SK-N-SH (cell line): ENCODE measurements at regions not wholly inside any gene's neighbourhood (a gene's known extent, or its start where the extent isn't known, plus 50 kb on each side); places are given as distances from the start of the nearest gene placed in this dataset.

Experiments used
- CTCF ChIA-PET: fragments of 300-600, 350-600 bp; formaldehyde crosslinking; extraction: SDS; loops from one replicate; lab custom pipeline; 2021; lab: Yijun Ruan, JAX
- POLR2A ChIA-PET: fragments of 350-600 bp; sonication (Branson Sonifier 250); formaldehyde crosslinking; extraction: SDS; loops from one replicate; lab custom pipeline; 2020; ENCODE audit warnings: antibody characterized with exemption, inconsistent platforms; lab: Yijun Ruan, JAX
- DNase-seq: peaks from one replicate; pipeline ENCODE4 v3.0.0; 2012
- H2AFZ ChIP-seq: fragments of 200-600 bp; sonication (generic); 2 replicates; pipeline ENCODE4 v1.8.1; 2016; ENCODE audit warnings: antibody characterized with exemption, mild to moderate bottlenecking, low read depth
- H3F3A ChIP-seq: fragments of 200-600 bp; sonication (generic); replicated peaks from 2 replicates; pipeline ENCODE3; 2016; ENCODE audit warnings: antibody characterized with exemption, mild to moderate bottlenecking; ENCODE audit not compliant: insufficient read depth
- H3K27ac ChIP-seq, 2 experiments: fragments of 200-500 bp in 1 of 2; fragments of 200-600 bp in 1 of 2; sonication (Bioruptor generic) in 1 of 2; sonication (generic), shearing (Covaris generic) in 1 of 2; 2 replicates each; pipeline versions ENCODE4 v1.5.1 to v1.6.1; 2014 to 2016; ENCODE audit warnings: low read depth in 2 of 2, inconsistent platforms in 1 of 2, low read length in 1 of 2, mild to moderate bottlenecking in 1 of 2, mixed read lengths in 1 of 2
- H3K27me3 ChIP-seq: fragments of 200-600 bp; sonication (generic), shearing (Covaris generic); 2 replicates; pipeline ENCODE4 v1.6.1; 2016; ENCODE audit warnings: mixed run types; ENCODE audit not compliant: insufficient read depth
- H3K36me3 ChIP-seq, 2 experiments: fragments of 200-500 bp in 1 of 2; fragments of 200-600 bp in 1 of 2; sonication (Bioruptor generic) in 1 of 2; sonication (generic) in 1 of 2; replicated peaks in 1 of 2; 2 replicates each; pipeline versions ENCODE3 to v1.5.1; 2014 to 2016; ENCODE audit warnings: low read length in 1 of 2, mild to moderate bottlenecking in 1 of 2; ENCODE audit not compliant: insufficient read depth in 2 of 2, control insufficient read depth in 1 of 2
- H3K4me1 ChIP-seq, 2 experiments: fragments of 200-500 bp in 1 of 2; fragments of 200-600 bp in 1 of 2; sonication (Bioruptor generic) in 1 of 2; sonication (generic), shearing (Covaris generic) in 1 of 2; 2 replicates each; pipeline versions ENCODE4 v1.5.1 to v1.6.1; 2014 to 2016; ENCODE audit warnings: low read depth in 1 of 2, low read length in 1 of 2, mixed run types in 1 of 2; ENCODE audit not compliant: insufficient read depth in 2 of 2, control insufficient read depth in 1 of 2
- H3K4me2 ChIP-seq: fragments of 200-600 bp; sonication (generic), shearing (Covaris generic); 2 replicates; pipeline ENCODE4 v1.6.1; 2017; ENCODE audit warnings: mixed run types
- H3K4me3 ChIP-seq, 2 experiments: fragments of 200-500 bp in 1 of 2; fragments of 200-600 bp in 1 of 2; sonication (Bioruptor generic) in 1 of 2; sonication (generic), shearing (Covaris generic) in 1 of 2; 2 replicates each; pipeline versions ENCODE4 v1.5.1 to v1.8.1; 2014 to 2016; ENCODE audit warnings: low read depth in 2 of 2, inconsistent platforms in 1 of 2, low read length in 1 of 2, mild to moderate bottlenecking in 1 of 2, mixed read lengths in 1 of 2, moderate library complexity in 1 of 2
- H3K79me2 ChIP-seq: fragments of 200-600 bp; sonication (generic); 2 replicates; pipeline ENCODE4 v1.8.1; 2017; ENCODE audit warnings: mild to moderate bottlenecking; ENCODE audit not compliant: insufficient read depth
- H3K9ac ChIP-seq: fragments of 200-600 bp; sonication (generic); 2 replicates; pipeline ENCODE4 v1.6.1; 2017; ENCODE audit warnings: mixed run types
- H3K9me2 ChIP-seq: fragments of 200-600 bp; sonication (generic); 2 replicates; pipeline ENCODE4 v1.6.1; 2017; ENCODE audit warnings: mixed run types
- H3K9me3 ChIP-seq: fragments of 200-600 bp; sonication (generic); 2 replicates; pipeline ENCODE4 v1.6.1; 2017; ENCODE audit warnings: mixed run types, mild to moderate bottlenecking, moderate library complexity
- H4K20me1 ChIP-seq: fragments of 200-600 bp; sonication (generic); 2 replicates; pipeline ENCODE4 v1.6.1; 2017; ENCODE audit warnings: mild to moderate bottlenecking, mixed run types; ENCODE audit not compliant: insufficient read depth
- GATA2 ChIP-seq: sonication (generic); formaldehyde crosslinking; IDR thresholded peaks from 2 replicates; pipeline ENCODE4 v1.5.0; 2020; ENCODE audit warnings: mild to moderate bottlenecking, missing genetic modification reagents
- RFX5 ChIP-seq: IDR thresholded peaks from 2 replicates; pipeline ENCODE4 v1.6.1; 2012; ENCODE audit warnings: mild to moderate bottlenecking, improper control_type of control experiment, low read length
- SIN3A ChIP-seq: IDR thresholded peaks from 2 replicates; pipeline ENCODE4 v1.6.1; 2012; ENCODE audit warnings: low read depth, mild to moderate bottlenecking, low read length, moderate library complexity, borderline replicate concordance
- TCF12 ChIP-seq: IDR thresholded peaks from 2 replicates; pipeline ENCODE4 v1.4.0; 2012
- TEAD4 ChIP-seq: IDR thresholded peaks from 2 replicates; pipeline ENCODE4 v1.4.0; 2012; ENCODE audit warnings: mild to moderate bottlenecking, borderline replicate concordance; ENCODE audit not compliant: insufficient read depth
- WGBS: methylation state at CpG from one replicate; pipeline ENCODE4 v1.1.6; 2017; ENCODE audit warnings: low lambda C conversion rate; 5-methylcytosine and 5-hydroxymethylcytosine counted together
- TF ChIP-seq, protein P1 (sequence below): IDR thresholded peaks from 2 replicates; pipeline ENCODE4; 2012
- TF ChIP-seq, protein P2 (sequence below): fragments of 150-350 bp; IDR thresholded peaks from 2 replicates; pipeline ENCODE4 v1.6.1; 2017; ENCODE audit warnings: antibody characterized with exemption, low read length, low read depth, borderline replicate concordance

GRCh38 chr12:28746734-28747325, 402.2 kb upstream of the FAR2 start:
- ChIA-PET POLR2A (no interaction called here), CTCF (no interaction called here)
- Histone ChIP-seq H3K4me2 (no peak overlapping the region), H3K27me3 (no peaks in the 10 kb centered on the region), H3F3A (no peaks in the 10 kb centered on the region), H3K79me2 (no peaks in the 10 kb centered on the region), H2AFZ (no peak overlapping the region), H3K36me3 (no peaks in the 10 kb centered on the region), H4K20me1 (no peaks in the 10 kb centered on the region), H3K9me2 (no peaks in the 10 kb centered on the region), H3K9ac (no peak overlapping the region), H3K9me3 (no peaks in the 10 kb centered on the region), H3K27ac (no peak overlapping the region), H3K4me3 (no peak overlapping the region), H3K4me1 (no peaks in the 10 kb centered on the region)
- TF ChIP-seq SIN3A, result no peak
- no peak for DNase-seq
- 73% methylated on average over 3 of the region's 3 CpGs for WGBS

DNA sequence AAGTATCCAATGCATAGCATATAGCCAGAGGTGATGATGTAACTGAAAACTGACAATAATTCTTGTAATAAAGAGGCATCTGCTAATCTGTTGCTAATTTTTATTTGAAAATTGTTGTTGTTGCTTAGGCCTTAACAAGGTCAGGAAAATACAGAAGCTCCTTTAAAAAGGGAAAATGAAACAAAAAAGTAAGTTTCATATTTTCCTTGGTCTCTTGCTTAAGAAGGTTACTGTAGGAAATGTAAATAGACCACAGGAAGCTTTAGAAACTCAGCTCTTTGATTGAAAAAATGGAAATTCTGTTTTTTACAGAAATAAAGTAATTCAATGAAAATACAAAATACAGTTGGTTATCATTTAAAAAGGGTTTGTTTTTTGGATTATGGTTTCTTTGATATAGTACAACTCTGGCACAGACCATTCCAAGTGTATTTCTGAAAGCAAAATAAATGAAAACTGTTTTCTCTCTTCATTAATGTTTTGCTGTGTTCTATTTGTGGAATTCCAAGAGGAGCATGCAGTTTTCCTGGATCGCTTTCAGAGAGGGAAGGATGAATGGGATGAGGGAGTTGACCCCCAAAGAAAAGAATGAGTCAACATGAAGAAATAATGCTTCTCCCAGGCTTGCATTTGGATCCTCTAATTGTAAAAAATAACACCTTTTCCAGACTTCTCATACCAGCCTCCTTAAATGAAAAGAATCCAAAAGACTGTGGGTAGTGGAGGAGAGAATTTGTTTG, 398.0 kb upstream of the FAR2 start:
- Histone ChIP-seq H3K4me1 (no peaks in the 10 kb centered on the region), H3K4me2 (no peak overlapping the region), H3K27ac (no peak overlapping the region), H3K9ac (no peak overlapping the region), H3K36me3 (no peaks in the 10 kb centered on the region), H3F3A (no peaks in the 10 kb centered on the region), H3K4me3 (no peak overlapping the region), H3K9me3 (no peaks in the 10 kb centered on the region), H3K79me2 (no peaks in the 10 kb centered on the region), H2AFZ (no peak overlapping the region), H4K20me1 (no peaks in the 10 kb centered on the region), H3K27me3 (no peaks in the 10 kb centered on the region), H3K9me2 (no peaks in the 10 kb centered on the region)
- CTCF ChIA-PET, result interaction anchor here (0.6 to 0.7 kb wide), 2 partner anchors 567 to 762 kb away, joined by 3 to 4 read pairs; no protein-coding TSS in a partner anchor
- POLR2A ChIA-PET, result no interaction called here
- DNase-seq, result no peak
- 52% methylated on average over 1 of the region's 1 CpG for WGBS
- no peak for TF ChIP-seq TEAD4
- no peak for TF ChIP-seq GATA2 (CRISPR knock-in tag)

- Histone ChIP-seq H3K9me3 (no peaks in the 10 kb centered on the region), H3K36me3 (no peaks in the 10 kb centered on the region), H3K4me3 (no peak overlapping the region), H3K27me3 (no peaks in the 10 kb centered on the region), H3K4me2 (no peak overlapping the region), H3K9ac (no peak overlapping the region), H3K4me1 (no peaks in the 10 kb centered on the region), H3K9me2 (no peaks in the 10 kb centered on the region), H3K79me2 (no peaks in the 10 kb centered on the region), H3K27ac (no peak overlapping the region), H3F3A (no peaks in the 10 kb centered on the region), H2AFZ (no peak overlapping the region), H4K20me1 (no peaks in the 10 kb centered on the region)
- no peak for DNase-seq
- 0% methylated on average over 1 of the region's 1 CpG for WGBS
- TF ChIP-seq, protein P1, sequence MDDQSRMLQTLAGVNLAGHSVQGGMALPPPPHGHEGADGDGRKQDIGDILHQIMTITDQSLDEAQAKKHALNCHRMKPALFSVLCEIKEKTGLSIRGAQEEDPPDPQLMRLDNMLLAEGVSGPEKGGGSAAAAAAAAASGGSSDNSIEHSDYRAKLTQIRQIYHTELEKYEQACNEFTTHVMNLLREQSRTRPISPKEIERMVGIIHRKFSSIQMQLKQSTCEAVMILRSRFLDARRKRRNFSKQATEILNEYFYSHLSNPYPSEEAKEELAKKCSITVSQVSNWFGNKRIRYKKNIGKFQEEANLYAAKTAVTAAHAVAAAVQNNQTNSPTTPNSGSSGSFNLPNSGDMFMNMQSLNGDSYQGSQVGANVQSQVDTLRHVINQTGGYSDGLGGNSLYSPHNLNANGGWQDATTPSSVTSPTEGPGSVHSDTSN, result no peak
- TF ChIP-seq, protein P2, sequence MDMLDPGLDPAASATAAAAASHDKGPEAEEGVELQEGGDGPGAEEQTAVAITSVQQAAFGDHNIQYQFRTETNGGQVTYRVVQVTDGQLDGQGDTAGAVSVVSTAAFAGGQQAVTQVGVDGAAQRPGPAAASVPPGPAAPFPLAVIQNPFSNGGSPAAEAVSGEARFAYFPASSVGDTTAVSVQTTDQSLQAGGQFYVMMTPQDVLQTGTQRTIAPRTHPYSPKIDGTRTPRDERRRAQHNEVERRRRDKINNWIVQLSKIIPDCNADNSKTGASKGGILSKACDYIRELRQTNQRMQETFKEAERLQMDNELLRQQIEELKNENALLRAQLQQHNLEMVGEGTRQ, result no peak
- no peak for TF ChIP-seq RFX5
- no peak for TF ChIP-seq TCF12
- ChIA-PET CTCF (interaction anchor here (1.4 kb wide), 1 partner anchor 12 kb away, joined by 3 read pairs; no protein-coding TSS in a partner anchor), POLR2A (no interaction called here)
Observed at GRCh38 chr12:28755027-28755426, 394.1 kb upstream of the FAR2 start.
